WTC11 (cell line): ENCODE measurements at regions not wholly inside any gene's neighbourhood (a gene's known extent, or its start where the extent isn't known, plus 50 kb on each side); places are given as distances from the start of the nearest gene placed in this dataset.

ENCODE experiments used
- ATAC-seq: fragments of 200-7000 bp; cut with Tn5 transposase; 2 replicates; pipeline ENCODE4 v1.10.0; 2021; ENCODE audit warnings: mild to moderate bottlenecking, moderate library complexity
- CTCF ChIA-PET: fragments of 300-600 bp; sonication (Branson Sonifier 250); formaldehyde crosslinking; loops from one replicate; lab custom pipeline; 2021; ENCODE audit warnings: antibody characterized with exemption; lab: Charles Lee
- POLR2A ChIA-PET: fragments of 350-600 bp; sonication (Branson Sonifier 250); formaldehyde crosslinking; loops from one replicate; lab custom pipeline; 2021; ENCODE audit warnings: antibody characterized with exemption; lab: Charles Lee
- DNase-seq: peaks from one replicate; pipeline ENCODE4 v3.0.0; 2021; ENCODE audit warnings: low spot score
- H3K27ac Mint-ChIP-seq: 2 replicates; pipeline ENCODE4 v1.8.0; 2021; ENCODE audit warnings: mixed read lengths
- H3K27me3 Mint-ChIP-seq: 2 replicates; pipeline ENCODE4 v1.8.0; 2021; ENCODE audit warnings: low read depth, mild to moderate bottlenecking, moderate library complexity, mixed read lengths
- H3K36me3 Mint-ChIP-seq: 2 replicates; pipeline ENCODE4 v1.8.0; 2021; ENCODE audit warnings: mixed read lengths
- H3K4me1 Mint-ChIP-seq: 2 replicates; pipeline ENCODE4 v1.8.0; 2022; ENCODE audit warnings: mixed read lengths
- H3K4me3 Mint-ChIP-seq: 2 replicates; pipeline ENCODE4 v1.8.0; 2021; ENCODE audit warnings: mild to moderate bottlenecking, moderate library complexity, mixed read lengths
- H3K9me3 Mint-ChIP-seq: 2 replicates; pipeline ENCODE4 v1.8.0; 2021; ENCODE audit warnings: mixed read lengths
- ATF1 ChIP-seq: sonication (generic); formaldehyde crosslinking; IDR thresholded peaks from 2 replicates; pipeline ENCODE4 v1.8.1; 2023; ENCODE audit warnings: mild to moderate bottlenecking, moderate library complexity, missing genetic modification reagents
- ATF2 ChIP-seq: sonication (generic); formaldehyde crosslinking; IDR thresholded peaks from 2 replicates; pipeline ENCODE4 v1.8.1; 2022; ENCODE audit warnings: low read depth, missing genetic modification reagents, borderline replicate concordance
- CBFB ChIP-seq: sonication (generic); formaldehyde crosslinking; IDR thresholded peaks from 2 replicates; pipeline ENCODE4 v1.8.1; 2022; ENCODE audit warnings: mild to moderate bottlenecking, low read depth, missing genetic modification reagents
- ELF4 ChIP-seq: sonication (generic); formaldehyde crosslinking; IDR thresholded peaks from 2 replicates; pipeline ENCODE4 v1.8.1; 2022; ENCODE audit warnings: low read depth, mild to moderate bottlenecking, moderate library complexity, missing genetic modification reagents
- EMX1 ChIP-seq: fragments of 250-450 bp; sonication (Bioruptor Pico); IDR thresholded peaks from 2 replicates; pipeline ENCODE4 v1.8.0; 2021; ENCODE audit warnings: mild to moderate bottlenecking
- FOXK1 ChIP-seq: sonication (generic); formaldehyde crosslinking; IDR thresholded peaks from 2 replicates; pipeline ENCODE4 v1.8.0; 2022; ENCODE audit warnings: mild to moderate bottlenecking, moderate library complexity, missing genetic modification reagents
- GABPB1 ChIP-seq: sonication (generic); formaldehyde crosslinking; IDR thresholded peaks from 2 replicates; pipeline ENCODE4 v1.8.1; 2023; ENCODE audit warnings: mild to moderate bottlenecking, missing genetic modification reagents
- IRF2 ChIP-seq: sonication (generic); formaldehyde crosslinking; IDR thresholded peaks from 2 replicates; pipeline ENCODE4 v1.8.0; 2022; ENCODE audit warnings: low read depth, missing genetic modification reagents, borderline replicate concordance
- NFE2L1 ChIP-seq: sonication (generic); formaldehyde crosslinking; IDR thresholded peaks from 2 replicates; pipeline ENCODE4 v1.8.1; 2023; ENCODE audit warnings: missing genetic modification reagents
- NFYB ChIP-seq: sonication (generic); formaldehyde crosslinking; conservative IDR thresholded peaks from 2 replicates; pipeline ENCODE4 v1.8.0; 2022; ENCODE audit warnings: low read depth, missing genetic modification reagents
- NR1H2 ChIP-seq: sonication (generic); formaldehyde crosslinking; IDR thresholded peaks from 2 replicates; pipeline ENCODE4 v1.9.0; 2021; ENCODE audit warnings: mild to moderate bottlenecking, moderate library complexity, missing genetic modification reagents
- OVOL2 ChIP-seq: fragments of 250-450 bp; sonication (Bioruptor Pico); IDR thresholded peaks from 2 replicates; pipeline ENCODE4 v1.9.0; 2021; ENCODE audit warnings: mild to moderate bottlenecking, borderline replicate concordance
- PRRX2 ChIP-seq: fragments of 250-450 bp; sonication (Bioruptor Pico); IDR thresholded peaks from 2 replicates; pipeline ENCODE4 v1.8.0; 2021; ENCODE audit warnings: mild to moderate bottlenecking
- RELA ChIP-seq: sonication (generic); formaldehyde crosslinking; IDR thresholded peaks from 2 replicates; pipeline ENCODE4 v1.8.1; 2022; ENCODE audit warnings: missing genetic modification reagents, mild to moderate bottlenecking, borderline replicate concordance
- SP1 ChIP-seq: sonication (generic); formaldehyde crosslinking; conservative IDR thresholded peaks from 2 replicates; pipeline ENCODE4 v1.8.1; 2022; ENCODE audit warnings: missing genetic modification reagents
- TEAD1 ChIP-seq: sonication (generic); formaldehyde crosslinking; IDR thresholded peaks from 2 replicates; pipeline ENCODE4 v1.8.0; 2022; ENCODE audit warnings: mild to moderate bottlenecking, missing genetic modification reagents
- USF1 ChIP-seq: sonication (generic); formaldehyde crosslinking; IDR thresholded peaks from 2 replicates; pipeline ENCODE4 v1.8.0; 2022; ENCODE audit warnings: mild to moderate bottlenecking, missing genetic modification reagents
- ZBTB21 ChIP-seq: sonication (generic); formaldehyde crosslinking; IDR thresholded peaks from 2 replicates; pipeline ENCODE4 v1.8.1; 2023; ENCODE audit warnings: mild to moderate bottlenecking, missing genetic modification reagents, borderline replicate concordance
- ZNF121 ChIP-seq: sonication (generic); formaldehyde crosslinking; IDR thresholded peaks from 2 replicates; pipeline ENCODE4 v1.8.0; 2023; ENCODE audit warnings: missing genetic modification reagents
- ZNF138 ChIP-seq: sonication (generic); formaldehyde crosslinking; conservative IDR thresholded peaks from 2 replicates; pipeline ENCODE4 v1.8.1; 2022; ENCODE audit warnings: mild to moderate bottlenecking, moderate library complexity, missing genetic modification reagents
- ZNF232 ChIP-seq: sonication (generic); formaldehyde crosslinking; IDR thresholded peaks from 2 replicates; pipeline ENCODE4 v1.8.0; 2022; ENCODE audit warnings: mild to moderate bottlenecking, missing genetic modification reagents
- ZNF317 ChIP-seq: sonication (generic); formaldehyde crosslinking; IDR thresholded peaks from 2 replicates; pipeline ENCODE4 v1.8.1; 2023; ENCODE audit warnings: low read depth, mild to moderate bottlenecking, moderate library complexity, missing genetic modification reagents, borderline replicate concordance
- ZNF396 ChIP-seq: fragments of 250-450 bp; sonication (Bioruptor Pico); IDR thresholded peaks from 2 replicates; pipeline ENCODE4 v1.8.0; 2021; ENCODE audit warnings: mild to moderate bottlenecking, moderate library complexity, borderline replicate concordance
- ZNF423 ChIP-seq: fragments of 250-450 bp; sonication (Bioruptor Pico); IDR thresholded peaks from 2 replicates; pipeline ENCODE4 v2.1.2; 2022; ENCODE audit warnings: mild to moderate bottlenecking, moderate library complexity
- TF ChIP-seq, protein P1 (sequence below): fragments of 250-450 bp; sonication (Bioruptor Pico); conservative IDR thresholded peaks from 2 replicates; pipeline ENCODE4 v1.9.0; 2021; ENCODE audit warnings: mild to moderate bottlenecking
- TF ChIP-seq, protein P2 (sequence below): sonication (generic); formaldehyde crosslinking; IDR thresholded peaks from 2 replicates; pipeline ENCODE4 v1.8.1; 2023; ENCODE audit warnings: mild to moderate bottlenecking, missing genetic modification reagents

DNA sequence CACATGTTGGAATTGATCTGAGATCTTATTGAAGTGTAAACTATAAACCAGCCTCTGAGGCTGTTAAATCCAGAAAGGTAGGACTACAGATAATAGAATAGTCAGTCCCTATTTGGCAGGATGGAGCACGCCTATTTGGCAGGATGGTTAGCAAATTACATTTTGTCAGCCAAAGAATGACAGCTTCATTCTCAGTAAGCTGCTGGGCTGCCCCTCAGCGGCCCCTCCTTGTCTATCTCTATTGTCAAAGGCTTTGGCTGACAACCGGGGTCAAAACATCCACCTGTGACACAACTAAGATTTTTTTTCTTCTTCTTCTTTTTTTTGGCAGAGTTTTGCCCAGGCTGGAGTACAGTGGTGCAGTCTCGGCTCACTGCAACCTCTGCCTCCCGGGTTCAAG lies 123.4 kb upstream of the ECI2 start:
- no peaks in the 10 kb centered on the region for H3K36me3 Mint-ChIP-seq
- H3K27ac Mint-ChIP-seq, result no peak overlapping the region
- DNase-seq (no peak), ATAC-seq (no peak)
- H3K4me1 Mint-ChIP-seq, result no peaks in the 10 kb centered on the region
- no peak overlapping the region for H3K4me3 Mint-ChIP-seq
- TF ChIP-seq NFE2L1 (CRISPR knock-in tag) (no peak), FOXK1 (CRISPR knock-in tag) (no peak), RELA (CRISPR knock-in tag) (no peak)
- ChIA-PET POLR2A (interaction anchor here (0.7 kb wide), 1 partner anchor 600 kb away, joined by 4 read pairs; no protein-coding TSS in a partner anchor), CTCF (no interaction called here)
- no peaks in the 10 kb centered on the region for H3K9me3 Mint-ChIP-seq
- H3K27me3 Mint-ChIP-seq, result no peaks in the 10 kb centered on the region

DNA sequence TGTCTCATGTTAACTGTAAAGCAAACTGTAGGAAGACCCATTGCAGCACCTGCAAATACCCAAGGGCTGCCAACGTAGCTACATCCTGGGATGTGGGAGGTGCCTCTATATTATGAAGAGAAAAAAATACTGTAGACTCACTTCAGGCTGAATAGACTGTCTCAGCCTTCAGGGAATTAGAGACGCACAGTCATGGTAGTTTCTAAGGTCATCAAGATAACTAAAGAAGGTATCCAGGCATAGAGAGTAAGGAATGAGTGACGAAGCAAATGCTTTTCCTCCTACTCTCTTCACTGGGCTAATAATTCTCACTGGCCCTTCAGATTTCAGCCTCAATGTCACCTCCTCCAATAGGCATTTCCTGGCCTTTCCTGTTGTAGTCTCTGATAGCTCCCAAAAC lies 121.6 kb upstream of the ECI2 start:
- H3K4me3 Mint-ChIP-seq, result no peak overlapping the region
- no peaks in the 10 kb centered on the region for H3K9me3 Mint-ChIP-seq
- ATAC-seq (no peak), DNase-seq (no peak)
- TF ChIP-seq NR1H2 (no peak), USF1 (CRISPR knock-in tag) (no peak), IRF2 (CRISPR knock-in tag) (no peak), ZNF396 (CRISPR knock-in tag) (no peak), ZNF423 (CRISPR knock-in tag) (no peak), PRRX2 (CRISPR knock-in tag) (no peak), GABPB1 (CRISPR knock-in tag) (no peak), EMX1 (CRISPR knock-in tag) (no peak), NFYB (CRISPR knock-in tag) (no peak), CBFB (CRISPR knock-in tag) (no peak), FOXK1 (CRISPR knock-in tag) (no peak), ELF4 (CRISPR knock-in tag) (no peak), ZNF317 (no peak), SP1 (CRISPR knock-in tag) (no peak), ZNF232 (CRISPR knock-in tag) (no peak)
- TF ChIP-seq, protein P1, sequence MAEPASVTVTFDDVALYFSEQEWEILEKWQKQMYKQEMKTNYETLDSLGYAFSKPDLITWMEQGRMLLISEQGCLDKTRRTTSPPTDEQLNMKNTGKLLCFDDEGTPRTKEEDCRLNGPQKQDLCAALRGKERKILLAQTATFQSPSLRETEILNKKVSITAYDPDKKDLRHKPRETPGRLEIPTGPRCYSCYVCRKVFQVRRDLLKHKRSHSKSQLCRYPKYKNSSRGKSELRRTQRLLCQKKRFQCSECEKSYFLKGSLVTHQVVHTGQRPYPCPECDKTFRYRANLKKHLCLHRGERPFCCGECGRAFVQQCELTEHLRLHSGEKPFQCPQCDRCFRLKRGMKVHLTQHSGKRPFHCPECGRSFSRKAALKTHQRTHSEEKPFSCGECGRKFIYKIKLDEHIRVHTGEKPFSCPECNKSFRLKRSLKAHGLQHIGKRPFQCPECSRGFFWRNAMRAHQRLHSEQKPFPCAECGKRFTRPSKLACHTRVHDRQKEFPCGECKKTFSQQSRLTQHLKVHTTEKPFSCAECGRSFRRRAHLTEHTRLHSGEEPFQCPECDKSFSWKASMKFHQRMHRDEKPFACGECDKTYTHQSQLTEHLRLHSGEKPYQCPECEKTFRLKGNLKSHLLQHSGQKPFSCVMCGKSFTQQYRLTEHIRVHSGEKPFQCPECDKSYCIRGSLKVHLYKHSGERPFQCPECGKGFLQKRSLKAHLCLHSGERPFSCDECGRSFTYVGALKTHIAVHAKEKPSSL (CRISPR knock-in tag), result no peak
- TF ChIP-seq, protein P2, sequence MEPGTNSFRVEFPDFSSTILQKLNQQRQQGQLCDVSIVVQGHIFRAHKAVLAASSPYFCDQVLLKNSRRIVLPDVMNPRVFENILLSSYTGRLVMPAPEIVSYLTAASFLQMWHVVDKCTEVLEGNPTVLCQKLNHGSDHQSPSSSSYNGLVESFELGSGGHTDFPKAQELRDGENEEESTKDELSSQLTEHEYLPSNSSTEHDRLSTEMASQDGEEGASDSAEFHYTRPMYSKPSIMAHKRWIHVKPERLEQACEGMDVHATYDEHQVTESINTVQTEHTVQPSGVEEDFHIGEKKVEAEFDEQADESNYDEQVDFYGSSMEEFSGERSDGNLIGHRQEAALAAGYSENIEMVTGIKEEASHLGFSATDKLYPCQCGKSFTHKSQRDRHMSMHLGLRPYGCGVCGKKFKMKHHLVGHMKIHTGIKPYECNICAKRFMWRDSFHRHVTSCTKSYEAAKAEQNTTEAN (CRISPR knock-in tag), result no peak
- CTCF ChIA-PET, result no interaction called here
- H3K27ac Mint-ChIP-seq, result no peak overlapping the region
- H3K36me3 Mint-ChIP-seq, result no peaks in the 10 kb centered on the region
- H3K4me1 Mint-ChIP-seq, result no peaks in the 10 kb centered on the region
- POLR2A ChIA-PET, result no interaction called here
- no peaks in the 10 kb centered on the region for H3K27me3 Mint-ChIP-seq

DNA sequence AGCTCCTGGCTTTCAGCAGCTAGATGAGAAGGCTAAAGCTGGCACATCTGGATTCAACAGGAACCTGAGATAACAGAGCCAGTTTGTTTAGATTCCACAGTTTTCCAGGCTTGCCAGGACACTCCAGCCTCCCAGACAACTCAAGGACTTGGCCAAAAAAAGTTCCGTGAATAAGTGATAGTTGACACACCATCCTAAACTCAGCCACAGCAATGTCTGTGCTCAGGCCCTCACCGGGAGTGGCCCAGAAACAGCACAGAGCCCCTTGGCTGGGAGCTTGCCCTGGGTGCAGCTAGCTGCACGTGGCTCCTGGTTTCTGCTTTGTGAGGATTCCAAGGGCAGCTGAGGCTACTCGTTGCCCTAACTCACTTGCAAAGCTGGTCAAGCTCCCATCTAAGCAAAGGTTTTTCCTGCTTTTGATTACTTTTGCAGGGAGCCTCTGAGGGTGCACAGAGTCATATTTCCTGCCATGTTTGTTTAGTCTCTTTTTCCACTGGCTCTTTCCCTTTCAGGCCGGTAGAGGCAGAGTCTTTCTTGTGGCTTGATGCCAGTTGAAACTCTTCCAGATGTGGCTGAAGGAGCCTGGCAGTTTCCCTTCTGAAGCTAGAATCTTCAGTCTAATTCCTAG lies 118.3 kb upstream of the ECI2 start:
- Mint-ChIP-seq H3K9me3 (no peaks in the 10 kb centered on the region), H3K27ac (no peak overlapping the region), H3K4me3 (no peak overlapping the region), H3K27me3 (no peaks in the 10 kb centered on the region), H3K36me3 (no peaks in the 10 kb centered on the region), H3K4me1 (no peaks in the 10 kb centered on the region)
- ChIA-PET CTCF (interaction anchor here (0.5 to 1.6 kb wide), 2 partner anchors 44 to 478 kb away, joined by 3 to 5 read pairs; no protein-coding TSS in a partner anchor), POLR2A (no interaction called here)
- ATAC-seq, result no peak
- DNase-seq, result no peak
- TF ChIP-seq ZBTB21 (CRISPR knock-in tag), result no peak
- no peak for TF ChIP-seq ZNF138 (CRISPR knock-in tag)
- no peak for TF ChIP-seq ZNF121 (CRISPR knock-in tag)
- no peak for TF ChIP-seq ATF2 (CRISPR knock-in tag)
- no peak for TF ChIP-seq OVOL2 (CRISPR knock-in tag)
- no peak for TF ChIP-seq ATF1 (CRISPR knock-in tag)
- TF ChIP-seq TEAD1, result no peak
